ENCODE measurements at regions not wholly inside any gene's neighbourhood (a gene's known extent, or its start where the extent isn't known, plus 50 kb on each side); places are given as distances from the start of the nearest gene placed in this dataset.

DNA sequence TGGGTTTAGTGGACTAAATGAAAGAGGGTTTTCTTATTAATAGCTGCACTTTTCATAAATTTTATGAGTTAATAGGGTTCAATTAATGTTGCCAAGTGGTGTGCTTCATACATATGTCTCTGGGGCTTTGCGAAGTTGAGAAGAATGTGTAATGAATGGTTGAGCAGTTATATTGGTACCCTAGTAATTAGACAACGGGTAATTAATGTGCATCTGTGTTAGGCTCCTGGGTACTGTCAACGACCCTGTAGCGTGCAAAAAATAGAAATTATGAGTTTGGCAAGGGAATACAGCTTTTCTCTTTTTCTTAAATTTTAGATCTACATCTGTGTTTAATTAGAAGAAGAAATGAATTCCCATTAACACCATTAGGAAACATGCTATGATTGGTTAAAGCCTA is 1027.7 kb downstream of the ARAP2 start:
- no peak for DNase-seq (ENCODE audit: low spot score)

DNA sequence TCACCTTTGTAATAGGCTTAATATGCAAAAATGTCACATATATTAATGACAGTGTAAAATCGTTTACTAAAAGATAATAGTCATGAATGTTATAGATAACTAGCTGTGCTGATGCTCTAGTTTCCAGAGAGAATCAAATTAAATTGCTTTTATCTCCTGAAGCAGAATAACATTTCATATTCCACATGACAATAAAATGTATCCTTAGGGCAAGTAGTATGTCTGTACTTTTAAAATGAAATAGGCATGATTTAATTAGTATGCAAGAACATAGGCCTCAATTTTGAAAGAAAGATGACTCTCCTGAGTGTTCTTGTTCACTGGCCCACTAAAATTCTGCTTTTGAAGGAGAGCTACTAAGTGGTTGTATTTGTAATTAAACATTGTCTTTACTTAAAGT is 1027.0 kb downstream of the ARAP2 start:
- DNase-seq (ENCODE audit: low spot score): no peak

GRCh38 chr4:35228313-35228712 is 1016.0 kb downstream of the ARAP2 start:
- DNase-seq (ENCODE audit: low spot score): peak; percentile 5

GRCh38 chr4:35229021-35229420 is 1015.3 kb downstream of the ARAP2 start:
- no peak for DNase-seq (ENCODE audit: low spot score)

DNA sequence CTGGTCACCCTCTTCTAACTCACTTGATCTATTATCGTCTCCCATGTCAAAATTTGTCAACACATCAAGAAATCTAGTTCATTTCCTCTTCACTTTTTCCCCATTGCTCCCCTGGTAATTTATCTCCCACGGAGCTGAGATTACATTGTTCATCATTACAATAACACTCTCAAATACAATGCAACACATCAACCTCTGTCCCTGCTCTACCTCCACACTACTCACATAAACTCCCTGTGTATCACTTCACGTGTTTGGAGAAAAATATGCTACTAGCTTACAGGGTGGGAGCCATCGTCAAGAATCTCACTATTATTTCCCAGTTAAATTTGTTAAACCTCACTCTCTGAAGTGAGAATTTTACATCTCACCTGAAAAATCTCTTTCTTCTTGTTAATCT is 1006.4 kb downstream of the ARAP2 start:
- DNase-seq (ENCODE audit: low spot score): no peak

GRCh38 chr4:35238793-35239192 is 1005.5 kb downstream of the ARAP2 start:
- DNase-seq (ENCODE audit: low spot score): no peak

- no peak for DNase-seq (ENCODE audit: low spot score)
Measured at GRCh38 chr4:35246493-35246892, 997.8 kb downstream of the ARAP2 start.

DNA sequence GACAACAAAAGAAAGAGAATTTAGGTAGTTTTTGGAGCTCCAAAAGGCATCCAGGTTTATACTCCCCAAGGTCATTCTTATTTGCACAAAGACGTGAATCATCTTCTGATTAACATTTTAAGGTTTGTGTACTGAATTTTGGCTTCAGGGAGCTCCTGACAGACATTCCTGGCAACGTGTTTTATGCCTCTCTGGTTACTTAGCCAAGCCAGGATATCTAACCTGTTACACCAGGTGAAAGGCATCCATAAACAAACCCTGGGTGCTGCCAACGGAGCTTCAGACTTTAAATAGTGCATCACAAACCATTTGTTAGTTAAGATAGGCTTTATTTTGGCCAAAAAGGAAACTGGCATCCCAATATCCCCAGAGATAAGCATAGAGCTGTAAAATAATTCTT is 997.3 kb downstream of the ARAP2 start:
- no peak for DNase-seq (ENCODE audit: low spot score)

- no peak for DNase-seq (ENCODE audit: low spot score)
Measured at GRCh38 chr4:35250331-35250730, 994.0 kb downstream of the ARAP2 start.

- no peak for DNase-seq (ENCODE audit: low spot score)
Measured at GRCh38 chr4:35250761-35251160, 993.6 kb downstream of the ARAP2 start.

DNA sequence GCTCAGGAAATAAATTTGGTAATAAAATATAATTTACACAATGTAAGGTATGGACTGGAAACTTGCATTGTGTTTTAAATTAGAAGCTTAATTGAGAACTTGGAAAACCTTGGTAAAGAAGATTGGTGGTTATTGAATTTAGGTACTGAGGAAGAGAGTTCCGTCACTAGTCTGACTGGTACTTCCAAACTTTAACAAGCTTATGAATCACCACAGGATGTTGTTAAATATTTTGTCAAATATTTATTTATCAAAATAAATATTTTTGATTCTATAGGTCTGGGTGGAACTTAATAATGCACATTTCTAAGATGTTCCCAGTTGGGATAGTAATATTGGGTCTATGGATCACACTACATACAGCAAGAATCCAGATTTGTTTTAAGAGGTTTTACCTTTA is 992.2 kb downstream of the ARAP2 start:
- DNase-seq (ENCODE audit: low spot score): no peak

DNA sequence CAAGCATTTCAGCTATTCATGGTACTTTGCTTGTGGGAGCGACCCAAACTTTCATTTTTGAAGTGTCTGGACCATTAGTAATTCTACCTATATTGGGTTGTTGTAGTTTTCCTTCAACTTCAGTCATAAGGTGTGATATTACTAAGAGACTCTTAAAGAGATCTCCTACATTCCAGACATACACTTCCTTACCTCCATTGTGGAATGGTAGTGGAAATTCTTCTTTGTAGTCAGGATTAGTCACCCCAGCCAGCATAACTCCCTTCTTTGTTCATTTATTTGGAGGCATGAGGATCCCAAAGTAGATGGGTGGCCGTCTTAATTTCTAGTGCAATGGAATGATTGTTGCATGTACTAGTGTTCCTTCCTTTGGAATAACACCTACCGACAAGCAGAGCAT is 991.4 kb downstream of the ARAP2 start:
- no peak for DNase-seq (ENCODE audit: low spot score)

GRCh38 chr4:35253331-35253730 is 991.0 kb downstream of the ARAP2 start:
- no peak for DNase-seq (ENCODE audit: low spot score)

DNA sequence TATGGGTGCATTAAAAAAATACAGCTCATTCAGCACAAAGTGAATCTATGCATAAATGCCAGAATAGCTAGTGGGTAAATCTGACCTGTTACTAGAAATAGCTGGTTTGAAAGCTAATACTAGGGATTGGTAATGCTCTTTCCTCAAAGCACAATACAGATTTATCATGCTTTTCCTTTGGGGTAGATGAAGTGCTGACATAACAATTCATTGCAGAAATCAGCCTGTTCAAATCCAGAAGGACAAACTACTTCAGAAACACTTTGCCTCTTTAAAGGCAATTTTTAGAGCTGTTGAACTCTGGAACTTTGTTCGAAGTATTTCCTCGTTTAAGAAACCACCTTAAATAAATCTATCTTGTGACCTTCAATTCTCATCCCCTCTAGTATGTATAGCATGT is 957.9 kb downstream of the ARAP2 start:
- DNase-seq (ENCODE audit: low spot score): no peak

- peak; percentile 53 for DNase-seq (ENCODE audit: low spot score)
Measured at GRCh38 chr4:35300996-35301774, 943.1 kb downstream of the ARAP2 start.

GRCh38 chr4:35315419-35315818 is 928.9 kb downstream of the ARAP2 start:
- DNase-seq (ENCODE audit: low spot score): no peak

- DNase-seq (ENCODE audit: low spot score): no peak
Measured at GRCh38 chr4:35325908-35326453, 918.3 kb downstream of the ARAP2 start.

DNA sequence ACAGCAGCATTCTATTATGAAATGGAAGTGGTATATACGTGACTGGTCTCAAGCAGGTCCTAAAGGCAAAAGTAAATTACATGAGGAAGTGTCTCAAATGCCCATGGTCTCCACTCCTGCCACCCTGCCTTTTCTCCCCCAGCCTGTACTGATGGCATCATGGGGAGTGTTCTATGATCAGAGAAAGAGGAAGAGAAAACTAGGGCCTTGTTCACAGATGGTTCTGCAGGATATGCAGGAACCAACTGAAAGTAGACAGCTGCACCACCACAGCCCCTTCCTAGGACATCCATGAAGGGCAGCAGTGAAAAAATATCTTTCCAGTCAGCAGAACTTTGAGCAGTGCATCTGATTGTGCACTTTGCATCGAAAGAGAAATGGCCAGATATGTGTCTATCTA is 901.5 kb downstream of the ARAP2 start:
- no peak for DNase-seq (ENCODE audit: low spot score)

DNA sequence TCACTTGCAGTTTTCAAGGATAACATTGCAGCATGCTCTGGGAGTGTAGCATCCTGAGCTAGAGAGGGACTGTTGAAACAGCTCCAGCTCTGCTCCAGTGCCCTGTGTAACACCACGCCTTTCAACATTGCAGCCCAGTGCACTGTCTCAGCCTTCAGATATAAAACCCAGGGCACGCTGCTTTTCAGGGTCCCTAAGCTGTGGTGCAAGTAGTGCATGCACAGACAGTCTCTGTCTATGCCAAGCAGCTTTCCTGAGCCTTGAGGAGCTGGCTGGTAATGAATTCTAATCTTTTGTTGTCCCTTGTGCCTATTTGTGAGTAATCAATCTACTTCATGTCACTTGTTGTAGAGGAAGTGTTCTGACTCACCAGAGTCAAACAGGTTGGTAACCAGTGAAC is 897.0 kb downstream of the ARAP2 start:
- no peak for DNase-seq (ENCODE audit: low spot score)

DNA sequence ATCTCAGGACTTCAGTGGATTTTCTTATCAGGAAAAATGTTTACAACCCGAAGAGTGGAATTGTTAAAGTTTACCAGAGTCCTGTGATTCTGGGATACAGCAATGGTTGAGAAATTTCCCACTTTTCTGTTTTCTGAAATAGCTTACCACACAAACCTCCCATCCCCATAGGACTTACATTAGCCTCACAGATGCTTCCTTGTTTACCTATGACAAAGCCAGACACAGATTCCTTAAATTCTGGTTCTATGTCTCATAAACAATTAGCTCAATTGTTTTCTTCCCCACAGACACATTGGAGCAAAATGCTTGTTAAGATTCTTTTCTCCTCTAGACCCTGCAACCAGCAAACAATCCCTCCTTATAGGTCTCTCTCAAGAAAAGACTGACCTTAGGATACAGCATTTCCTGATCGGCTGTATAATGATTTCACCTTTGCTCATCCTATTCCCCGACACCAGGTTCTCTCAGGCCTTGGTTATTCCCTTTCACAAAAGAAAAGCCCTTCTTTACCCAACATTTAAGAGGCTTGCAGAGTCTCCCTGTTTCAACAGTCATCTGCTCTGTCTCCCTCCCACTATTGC is 886.2 kb downstream of the ARAP2 start:
- DNase-seq (ENCODE audit: low spot score): no peak

- DNase-seq (ENCODE audit: low spot score): no peak
Measured at GRCh38 chr4:35364321-35364870, 879.9 kb downstream of the ARAP2 start.

- DNase-seq (ENCODE audit: low spot score): no peak
Measured at GRCh38 chr4:35365186-35365585, 879.1 kb downstream of the ARAP2 start.

- peak; percentile 21 for DNase-seq (ENCODE audit: low spot score)
Measured at GRCh38 chr4:35399912-35400311, 844.4 kb downstream of the ARAP2 start.

Data from iPS-NIHi11 (cell line).